SK-N-MC (cell line): ENCODE measurements at regions not wholly inside any gene's neighbourhood (a gene's known extent, or its start where the extent isn't known, plus 50 kb on each side); places are given as distances from the start of the nearest gene placed in this dataset.
"Not testable (repeated sequence)": the region's sequence is repeated elsewhere in the genome, so short reads cannot be mapped to it uniquely, and the experiment has no call there.

Experiments
- DNase-seq: peaks from one replicate; pipeline ENCODE4 v3.0.0-alpha.2; 2011; ENCODE audit warnings: low read depth, low spot score
- H3K27ac ChIP-seq: fragments of 200-600 bp; sonication (generic); 2 replicates; pipeline ENCODE4 v1.5.1; 2016; ENCODE audit warnings: mixed run types
- H3K36me3 ChIP-seq: fragments of 200-600 bp; sonication (generic); 2 replicates; pipeline ENCODE4 v1.6.1; 2017; ENCODE audit warnings: antibody characterized with exemption, low read length, mixed read lengths; ENCODE audit not compliant: insufficient read depth
- H3K4me3 ChIP-seq: fragments of 200-600 bp; sonication (generic); 2 replicates; pipeline ENCODE4 v1.5.1; 2016
- H3K9ac ChIP-seq: fragments of 200-600 bp; sonication (generic); 2 replicates; pipeline ENCODE4 v1.8.0; 2017; ENCODE audit warnings: mixed run types, mixed read lengths; ENCODE audit not compliant: insufficient read length
- H3K9me3 ChIP-seq: fragments of 200-600 bp; sonication (generic); 2 replicates; pipeline ENCODE4 v1.6.1; 2017; ENCODE audit warnings: low read depth, mild to moderate bottlenecking, antibody characterized with exemption, low read length, moderate library complexity, mixed read lengths
- EZH2 ChIP-seq: fragments of 200-600 bp; sonication (generic); IDR thresholded peaks from one replicate; pipeline ENCODE4 v1.6.1; 2017; ENCODE audit warnings: antibody characterized with exemption
- FOXP2 ChIP-seq: optimal IDR thresholded peaks from 2 replicates; pipeline ENCODE3; 2011; ENCODE audit warnings: mild to moderate bottlenecking, moderate library complexity; ENCODE audit not compliant: insufficient read depth; ENCODE audit errors: extremely low read length, control extremely low read depth
- POLR2AphosphoS5 ChIP-seq: IDR thresholded peaks from 2 replicates; pipeline ENCODE4 v1.6.1; 2012; ENCODE audit warnings: mild to moderate bottlenecking, low read depth, low read length, borderline replicate concordance

DNA sequence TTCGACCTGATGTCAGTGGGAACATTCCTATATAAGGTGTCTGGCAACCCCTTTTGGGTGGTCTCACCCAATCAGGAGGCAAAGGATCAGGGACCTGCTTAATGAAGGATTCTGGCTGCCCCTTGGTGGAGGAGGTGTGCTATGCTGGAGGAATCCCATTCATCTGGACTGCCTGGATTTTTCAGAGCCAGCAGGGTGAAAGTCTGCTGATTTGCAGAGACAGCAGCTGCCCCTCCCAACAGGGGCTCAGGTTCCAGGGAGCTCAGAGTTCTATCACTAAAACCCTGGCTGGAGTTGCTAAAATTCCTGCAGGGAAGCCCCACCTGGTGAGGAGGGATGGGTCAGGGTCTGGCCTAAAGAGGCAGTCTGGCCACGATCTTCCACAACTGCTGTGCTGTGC lies 398.5 kb upstream of the CNTNAP2 start:
- no peaks in the 10 kb centered on the region for H3K36me3 ChIP-seq
- H3K9ac ChIP-seq: no peak overlapping the region
- H3K27ac ChIP-seq: no peak overlapping the region
- no peak for TF ChIP-seq FOXP2
- no peak for TF ChIP-seq EZH2
- no peak for TF ChIP-seq POLR2AphosphoS5
- no peak for DNase-seq
- no peaks in the 10 kb centered on the region for H3K9me3 ChIP-seq
- no peak overlapping the region for H3K4me3 ChIP-seq

GRCh38 chr7:145700488-145700887 lies 416.1 kb upstream of the CNTNAP2 start:
- H3K36me3 ChIP-seq: no peaks in the 10 kb centered on the region
- TF ChIP-seq EZH2 (no peak), FOXP2 (no peak), POLR2AphosphoS5 (no peak)
- H3K9ac ChIP-seq: no peak overlapping the region
- DNase-seq: no peak
- no peaks in the 10 kb centered on the region for H3K9me3 ChIP-seq
- H3K27ac ChIP-seq: no peak overlapping the region
- no peak overlapping the region for H3K4me3 ChIP-seq

GRCh38 chr7:145698526-145699262 lies 417.9 kb upstream of the CNTNAP2 start:
- Histone ChIP-seq H3K4me3 (no peak overlapping the region), H3K9ac (no peak overlapping the region), H3K9me3 (no peaks in the 10 kb centered on the region), H3K27ac (no peak overlapping the region), H3K36me3 (no peaks in the 10 kb centered on the region)
- DNase-seq: no peak
- no peak for TF ChIP-seq FOXP2

GRCh38 chr7:145697412-145698107 lies 419.0 kb upstream of the CNTNAP2 start:
- H3K9me3 ChIP-seq, DNase-seq, H3K9ac ChIP-seq, H3K27ac ChIP-seq, H3K4me3 ChIP-seq, H3K36me3 ChIP-seq: not testable (repeated sequence)

DNA sequence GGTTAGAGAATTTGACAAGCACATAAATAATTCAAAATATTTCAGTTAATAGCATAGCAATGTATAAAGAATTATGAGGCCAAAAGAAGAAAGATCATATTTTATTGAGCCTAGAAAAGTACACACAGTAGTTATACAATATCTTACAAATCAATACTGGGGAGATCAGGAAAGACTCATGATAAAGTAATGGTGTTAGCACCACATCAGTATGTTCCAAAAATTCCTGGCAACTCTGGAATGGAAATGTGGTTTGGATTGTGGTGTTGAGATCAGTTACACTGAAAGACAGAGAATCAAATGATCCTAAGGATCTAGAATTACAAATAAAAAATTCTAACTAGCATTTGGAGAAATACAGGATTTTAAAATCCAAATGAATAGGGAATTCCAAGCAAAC lies 420.5 kb upstream of the CNTNAP2 start:
- Histone ChIP-seq H3K27ac (no peak overlapping the region), H3K9me3 (no peaks in the 10 kb centered on the region), H3K4me3 (no peak overlapping the region), H3K36me3 (no peaks in the 10 kb centered on the region), H3K9ac (no peak overlapping the region)
- no peak for TF ChIP-seq EZH2
- TF ChIP-seq POLR2AphosphoS5: no peak
- TF ChIP-seq FOXP2: no peak
- no peak for DNase-seq

DNA sequence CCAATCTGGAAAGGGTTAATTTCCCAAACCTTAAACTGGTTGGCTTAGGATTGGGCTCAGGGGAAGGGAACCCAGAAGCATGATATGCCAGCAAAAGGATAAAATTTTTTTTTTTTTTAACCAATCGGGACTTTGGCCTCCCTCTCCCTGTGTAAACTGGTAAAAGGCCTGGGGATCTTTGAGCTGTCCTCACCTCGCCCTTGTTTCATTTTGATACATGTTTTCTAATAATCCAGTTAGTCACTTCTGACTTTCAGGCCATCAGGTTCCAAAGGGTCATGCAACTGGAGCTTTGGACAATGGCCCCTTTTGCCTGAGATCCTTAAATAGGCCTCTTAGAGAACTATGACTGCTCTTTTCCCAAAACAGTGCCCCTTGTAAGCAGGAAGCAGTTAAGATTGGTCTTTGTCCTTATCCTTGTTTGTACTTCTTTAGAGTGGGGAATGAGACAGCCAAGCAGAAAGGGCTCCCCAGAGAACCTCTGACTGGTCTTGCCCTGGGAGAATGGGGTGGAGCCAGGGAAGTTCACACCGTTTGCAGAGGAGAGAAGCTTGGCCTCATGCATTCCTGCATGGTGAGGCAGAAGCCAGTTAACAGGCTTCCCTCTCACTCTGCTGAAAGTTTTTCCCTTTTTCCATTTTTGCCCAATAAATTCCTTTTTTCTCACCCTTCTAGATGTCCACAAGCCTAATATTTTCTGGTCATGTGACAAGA lies 424.2 kb upstream of the CNTNAP2 start:
- H3K9ac ChIP-seq: no peak overlapping the region
- no peak overlapping the region for H3K4me3 ChIP-seq
- no peak for DNase-seq
- TF ChIP-seq POLR2AphosphoS5: no peak
- TF ChIP-seq EZH2: no peak
- no peak for TF ChIP-seq FOXP2
- no peaks in the 10 kb centered on the region for H3K9me3 ChIP-seq
- no peaks in the 10 kb centered on the region for H3K36me3 ChIP-seq
- H3K27ac ChIP-seq: no peak overlapping the region

GRCh38 chr7:145691377-145691914 lies 425.2 kb upstream of the CNTNAP2 start:
- DNase-seq: no peak

GRCh38 chr7:145681646-145682045 lies 435.0 kb upstream of the CNTNAP2 start:
- Histone ChIP-seq H3K9ac (no peak overlapping the region), H3K9me3 (no peaks in the 10 kb centered on the region), H3K27ac (no peak overlapping the region), H3K36me3 (no peaks in the 10 kb centered on the region), H3K4me3 (no peak overlapping the region)
- TF ChIP-seq POLR2AphosphoS5: no peak
- no peak for TF ChIP-seq EZH2
- no peak for TF ChIP-seq FOXP2
- DNase-seq: no peak

More at GRCh38 chr7:145691377-145691914, 425.2 kb upstream of the CNTNAP2 start:
- Histone ChIP-seq H3K36me3 (no peaks in the 10 kb centered on the region), H3K9ac (no peak overlapping the region), H3K4me3 (no peak overlapping the region), H3K9me3 (no peaks in the 10 kb centered on the region), H3K27ac (no peak overlapping the region)
- TF ChIP-seq FOXP2 (no peak), POLR2AphosphoS5 (no peak), EZH2 (no peak)

DNA sequence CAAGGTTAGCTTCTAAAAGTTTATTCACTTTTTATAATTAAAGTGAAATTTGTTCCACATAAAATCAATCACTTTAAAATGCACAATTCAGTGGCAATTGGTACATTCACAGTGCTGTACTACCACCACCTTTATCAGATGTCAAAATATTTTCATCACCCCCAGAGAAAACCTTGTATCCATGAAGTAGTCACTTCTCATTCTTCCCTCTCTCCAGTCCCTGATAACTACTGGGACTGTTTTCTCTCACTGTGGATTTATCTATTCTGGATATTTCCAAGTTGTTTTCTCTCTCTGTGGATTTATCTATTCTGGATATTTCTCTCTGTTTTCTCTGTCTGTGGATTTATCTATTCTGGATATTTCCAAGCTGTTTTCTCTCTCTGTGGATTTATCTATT lies 435.4 kb upstream of the CNTNAP2 start:
- Histone ChIP-seq H3K27ac (no peak overlapping the region), H3K9ac (no peak overlapping the region), H3K4me3 (no peak overlapping the region), H3K9me3 (no peaks in the 10 kb centered on the region), H3K36me3 (no peaks in the 10 kb centered on the region)
- no peak for DNase-seq
- TF ChIP-seq EZH2 (no peak), FOXP2 (no peak), POLR2AphosphoS5 (no peak)
